Inferior parietal cortex (tissue), 1 donor: ENCODE measurements at regions not wholly inside any gene's neighbourhood (a gene's known extent, or its start where the extent isn't known, plus 50 kb on each side); places are given as distances from the start of the nearest gene placed in this dataset.

ENCODE experiments used
- DNase-seq: peaks from one replicate; pipeline ENCODE4 v3.0.0-alpha.2; 2016; ENCODE audit errors: extremely low spot score

DNA sequence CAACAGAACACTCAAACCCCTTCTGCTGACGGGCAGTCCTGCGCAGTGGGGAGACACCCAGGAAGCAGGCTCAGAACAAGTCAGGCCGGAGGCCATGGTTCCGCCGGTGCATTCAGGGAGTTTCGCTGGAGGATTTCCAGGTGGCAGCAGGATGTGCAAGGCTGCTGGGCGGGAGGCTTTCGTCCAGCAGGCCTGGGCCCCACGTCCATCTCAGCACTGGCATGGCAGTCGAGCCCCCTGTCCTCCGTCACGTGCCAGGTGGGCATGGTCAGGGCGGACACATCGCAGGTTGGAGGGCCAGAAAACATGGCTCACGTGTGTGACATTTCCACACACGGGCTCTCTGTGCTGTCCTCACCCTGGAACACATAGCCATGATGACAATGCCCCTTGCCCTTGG, 299.9 kb upstream of the IRX2 start:
- DNase-seq: no peak

DNA sequence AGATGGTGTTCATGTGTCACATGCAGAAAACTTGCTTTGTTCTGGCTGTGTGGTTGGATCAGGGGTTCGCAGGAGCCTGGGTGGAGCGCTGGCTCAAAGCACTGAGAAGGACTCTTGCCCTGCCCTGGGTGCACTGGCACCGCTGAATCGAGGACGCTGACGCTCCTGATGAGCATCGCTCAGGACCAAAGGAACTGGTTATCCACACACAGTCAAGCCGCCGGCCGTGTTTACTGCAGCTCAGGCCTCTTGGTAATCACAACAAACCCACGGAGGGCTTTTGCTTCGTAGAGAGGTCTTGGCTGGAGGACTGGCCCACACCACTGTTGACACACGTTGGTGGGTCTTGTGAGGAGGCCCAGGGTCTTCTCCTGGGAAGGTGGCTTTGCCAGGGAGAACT, 299.4 kb upstream of the IRX2 start:
- no peak for DNase-seq

GRCh38 chr5:3049261-3049660, 297.8 kb upstream of the IRX2 start:
- DNase-seq: no peak

DNA sequence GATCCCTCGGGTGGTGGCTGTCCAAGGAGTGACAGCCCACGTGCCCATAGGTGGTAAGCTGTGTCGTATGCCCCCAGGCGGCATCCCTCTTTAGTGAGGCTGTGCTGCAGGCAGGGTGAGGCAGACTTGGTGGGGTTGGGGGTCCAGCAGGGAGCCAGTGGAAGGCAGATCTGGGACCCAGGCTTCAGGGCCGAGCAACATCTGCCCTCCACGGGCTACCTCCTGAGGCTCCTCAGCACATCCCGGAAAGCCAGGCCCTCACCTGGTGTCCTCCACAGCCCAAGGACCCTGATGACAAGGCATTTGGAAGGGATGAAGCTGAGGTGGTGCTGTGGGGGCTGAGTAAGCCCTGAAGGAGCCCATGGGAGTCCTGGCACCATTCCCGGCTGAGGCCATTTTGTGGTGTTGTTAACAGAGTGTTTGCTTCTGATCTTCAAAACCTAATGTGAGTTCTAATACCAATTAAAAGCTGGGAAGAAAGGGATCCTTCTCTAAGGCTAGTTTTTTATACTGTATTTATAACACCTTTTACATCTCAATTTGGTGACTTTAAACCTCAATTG, 295.8 kb upstream of the IRX2 start:
- no peak for DNase-seq

- DNase-seq: no peak
These were observed 292.1 kb upstream of the IRX2 start for GRCh38 chr5:3043600-3043999.

DNA sequence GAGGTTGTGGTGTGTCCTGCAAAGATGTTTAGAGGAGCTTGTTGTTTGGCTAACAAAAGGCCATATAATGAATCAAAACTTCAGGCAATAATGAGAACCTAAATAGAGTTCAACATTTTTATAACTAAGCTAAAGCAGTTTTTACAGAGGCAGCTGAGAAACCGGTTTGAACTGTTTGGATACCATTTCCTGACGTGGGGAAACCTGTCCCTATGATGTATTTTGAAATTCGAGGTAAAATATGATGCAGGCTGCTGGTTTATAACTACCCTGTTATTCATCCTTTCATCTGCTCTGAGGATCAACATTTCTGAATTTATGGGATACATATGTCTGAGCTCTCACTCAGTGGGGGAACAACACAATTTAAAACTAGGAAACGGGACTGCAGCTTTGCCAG, 289.5 kb upstream of the IRX2 start:
- no peak for DNase-seq

- no peak for DNase-seq
These were observed 284.7 kb upstream of the IRX2 start for GRCh38 chr5:3036041-3036788.

- no peak for DNase-seq
These were observed 284.0 kb upstream of the IRX2 start for GRCh38 chr5:3035452-3035851.

DNA sequence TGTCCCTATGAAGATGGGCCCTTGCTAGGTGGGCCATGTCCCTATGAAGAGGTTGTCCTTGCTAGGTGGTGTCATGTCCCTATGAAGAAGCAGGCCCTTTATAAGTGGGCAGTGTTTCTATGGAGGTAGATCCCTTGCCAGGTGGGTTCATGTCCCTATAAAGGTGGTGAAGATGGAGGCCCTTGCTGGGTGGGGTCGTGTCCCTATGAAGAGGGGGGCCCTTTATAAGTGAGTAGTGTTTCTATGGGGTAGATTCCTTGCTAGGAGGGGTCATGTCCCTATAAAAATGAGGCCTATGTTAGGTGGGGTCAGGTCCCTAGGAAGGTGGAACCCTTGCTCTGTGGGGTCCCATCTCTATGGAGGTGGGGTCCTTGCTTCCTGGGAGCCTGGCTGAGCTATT, 283.4 kb upstream of the IRX2 start:
- DNase-seq: no peak

GRCh38 chr5:3034449-3034848, 283.0 kb upstream of the IRX2 start:
- DNase-seq: no peak

- no peak for DNase-seq
These were observed 281.7 kb upstream of the IRX2 start for GRCh38 chr5:3033033-3033755.

DNA sequence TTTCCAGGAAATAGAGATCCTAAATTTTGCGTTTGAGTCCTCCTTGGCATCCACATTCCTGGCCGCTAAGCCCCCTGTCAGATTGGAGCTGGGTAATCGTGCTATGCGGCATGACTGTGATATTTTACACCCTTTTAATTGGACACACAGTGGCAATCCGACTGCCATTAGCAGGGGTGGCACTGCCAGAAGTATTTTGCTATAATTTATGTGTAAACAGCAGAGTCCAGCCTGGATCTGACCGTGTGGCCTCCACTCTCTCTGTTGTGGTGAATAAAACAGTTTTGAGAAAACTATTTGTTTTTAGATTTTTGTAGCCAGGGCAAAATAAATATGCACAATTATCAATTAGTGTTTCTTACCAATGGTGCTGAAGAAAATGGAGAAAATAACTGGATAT, 281.0 kb upstream of the IRX2 start:
- no peak for DNase-seq

DNA sequence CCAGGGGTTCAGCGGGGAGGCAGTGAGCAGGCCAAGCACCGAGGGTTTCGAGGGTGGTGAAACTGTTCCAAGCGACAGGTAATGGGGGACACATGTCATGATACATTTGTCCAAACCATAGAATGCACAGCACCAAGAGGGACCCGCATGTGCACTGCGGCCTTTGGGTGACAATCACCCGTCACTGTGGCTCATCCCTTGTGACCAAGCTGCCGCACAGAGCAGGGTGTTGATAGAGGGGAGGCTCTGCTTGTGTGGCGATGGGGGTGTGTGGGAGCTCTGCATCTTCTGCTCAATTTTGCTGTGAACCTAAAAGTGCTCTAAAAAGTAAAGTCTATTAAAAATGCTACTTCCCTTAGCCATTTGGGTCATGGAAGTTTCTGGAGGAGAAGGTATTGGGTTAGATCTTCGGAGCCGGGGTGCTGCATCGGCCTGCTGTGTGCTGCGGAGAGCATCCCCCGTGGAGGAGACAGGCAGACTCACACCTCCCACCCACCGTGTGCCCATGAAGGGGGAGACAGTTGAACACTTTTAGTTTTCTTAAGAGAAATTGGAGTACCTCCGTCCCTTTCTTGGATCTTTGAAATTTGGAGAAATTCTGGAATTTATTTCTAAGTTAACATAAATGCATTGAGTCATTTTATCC, 280.4 kb upstream of the IRX2 start:
- DNase-seq: no peak

GRCh38 chr5:3030511-3031165, 279.2 kb upstream of the IRX2 start:
- no peak for DNase-seq

GRCh38 chr5:3029396-3029795, 277.9 kb upstream of the IRX2 start:
- no peak for DNase-seq

- DNase-seq: no peak
These were observed 276.6 kb upstream of the IRX2 start for GRCh38 chr5:3027866-3028635.

GRCh38 chr5:3027185-3027865, 275.8 kb upstream of the IRX2 start:
- DNase-seq: no peak

DNA sequence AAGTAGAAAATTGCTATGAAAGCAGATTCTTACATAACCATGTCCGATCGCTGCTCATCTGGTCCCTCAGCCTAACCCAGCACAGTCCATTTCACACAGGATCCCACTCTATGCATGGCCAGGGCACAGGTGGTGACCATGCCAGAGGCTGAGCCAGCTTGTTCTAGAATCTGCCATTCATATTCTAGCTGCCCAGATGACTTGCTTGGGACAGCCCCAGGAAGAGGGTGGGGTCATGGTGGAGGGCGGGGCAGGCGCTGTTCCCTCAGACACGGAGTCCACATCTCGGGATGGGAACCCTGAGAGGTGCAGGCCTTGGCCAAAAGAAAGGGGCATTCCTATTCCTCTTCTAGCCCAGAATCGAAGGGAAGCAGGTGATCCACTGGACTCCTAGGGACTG, 275.2 kb upstream of the IRX2 start:
- DNase-seq: no peak

DNA sequence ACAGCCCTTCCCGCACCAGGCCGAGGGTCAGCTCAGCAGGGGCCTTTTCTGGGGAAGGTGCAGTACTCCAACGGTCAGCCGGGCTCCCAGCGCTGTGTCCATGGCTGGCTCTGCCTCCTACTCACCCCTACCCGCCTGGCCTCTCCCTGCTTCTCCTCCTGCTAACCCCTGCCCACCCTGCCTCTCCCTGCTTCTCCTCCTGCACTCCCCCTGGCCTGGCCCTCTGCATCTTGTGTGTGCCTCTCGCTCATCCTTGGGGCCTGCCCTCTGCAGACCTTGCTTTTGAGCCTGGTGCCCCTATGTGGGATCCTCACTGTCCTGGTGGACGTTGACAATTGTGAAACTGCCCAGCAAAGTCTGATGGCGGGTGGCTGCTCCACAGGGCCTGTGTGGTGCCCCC, 274.6 kb upstream of the IRX2 start:
- no peak for DNase-seq

DNA sequence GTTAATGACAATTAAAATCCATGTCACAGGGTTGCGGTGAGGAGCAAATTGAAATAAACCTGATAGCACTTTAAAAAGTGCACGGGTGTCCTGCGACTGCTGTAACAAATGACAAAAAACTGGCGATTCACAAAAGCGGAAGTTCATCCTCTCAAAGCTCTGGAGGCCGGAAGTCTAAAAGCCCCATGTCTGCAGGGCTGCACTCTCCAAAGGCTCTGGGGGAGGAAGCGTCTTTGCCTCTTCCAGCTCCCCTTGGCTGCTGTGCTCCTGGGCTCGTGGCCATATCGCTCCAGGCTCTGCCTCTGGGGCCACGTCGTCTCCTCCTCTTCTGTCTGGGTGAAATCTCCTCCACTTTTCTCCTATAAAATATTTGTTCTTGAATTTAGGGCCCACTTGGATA, 273.9 kb upstream of the IRX2 start:
- DNase-seq: no peak

DNA sequence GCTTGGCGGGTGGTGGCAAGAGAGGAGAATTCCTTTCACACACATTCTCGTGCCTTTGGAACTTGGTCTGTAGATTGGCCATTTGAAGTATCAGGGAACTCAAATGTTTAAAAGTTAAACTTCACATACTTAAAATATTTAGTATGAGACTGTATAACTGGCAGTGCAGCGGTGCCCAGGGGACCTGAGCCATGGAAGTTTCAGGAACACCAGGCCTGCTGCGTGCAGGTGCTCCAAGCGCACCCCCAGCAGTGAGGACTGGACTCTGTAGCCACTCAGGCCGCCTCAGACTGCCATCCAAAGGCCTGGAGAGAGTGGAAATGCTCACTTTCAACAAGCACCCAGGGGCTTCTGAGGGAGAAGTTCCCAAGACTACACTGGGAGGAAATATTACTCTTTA, 273.5 kb upstream of the IRX2 start:
- no peak for DNase-seq
